ENCODE measurements at regions not wholly inside any gene's neighbourhood (a gene's known extent, or its start where the extent isn't known, plus 50 kb on each side); places are given as distances from the start of the nearest gene placed in this dataset.

- no peak for TF ChIP-seq CTCF (IDR thresholded peaks at IDR 0.05)
- DNase-seq (no peak), ATAC-seq (no peak)
- no peak overlapping the region for H3K4me3 ChIP-seq
- no peaks in the 10 kb centered on the region for H3K9me3 ChIP-seq
- H3K4me1 ChIP-seq (ENCODE audit: low read depth) = no peaks in the 10 kb centered on the region
- intact Hi-C loops (cut with DNase I, micrococcal nuclease) = no loop called here
- H3K36me3 ChIP-seq (ENCODE audit: low read depth) = no peaks in the 10 kb centered on the region
Measured at GRCh38 chr10:59011972-59012632, 164.3 kb upstream of the PHYHIPL start.

GRCh38 chr10:59012839-59013238 lies 163.6 kb upstream of the PHYHIPL start:
- DNase-seq (no peak), ATAC-seq (no peak)

GRCh38 chr10:59016043-59016442 lies 160.4 kb upstream of the PHYHIPL start:
- intact Hi-C loops (cut with DNase I, micrococcal nuclease) = no loop called here

More at GRCh38 chr10:59012839-59013238, 163.6 kb upstream of the PHYHIPL start:
- Histone ChIP-seq H3K9me3 (no peaks in the 10 kb centered on the region), H3K36me3 (ENCODE audit: low read depth) (no peaks in the 10 kb centered on the region), H3K4me3 (no peak overlapping the region), H3K4me1 (ENCODE audit: low read depth) (no peaks in the 10 kb centered on the region)
- intact Hi-C loops (cut with DNase I, micrococcal nuclease) = no loop called here
- no peak for TF ChIP-seq CTCF (IDR thresholded peaks at IDR 0.05)

GRCh38 chr10:59018977-59019376 lies 157.5 kb upstream of the PHYHIPL start:
- Histone ChIP-seq H3K9me3 (no peaks in the 10 kb centered on the region), H3K4me1 (ENCODE audit: low read depth) (no peaks in the 10 kb centered on the region), H3K36me3 (ENCODE audit: low read depth) (no peaks in the 10 kb centered on the region), H3K4me3 (no peak overlapping the region)
- intact Hi-C loops (cut with DNase I, micrococcal nuclease) = no loop called here
- ATAC-seq (no peak), DNase-seq (no peak)
- no peak for TF ChIP-seq CTCF (IDR thresholded peaks at IDR 0.05)

More at GRCh38 chr10:59016043-59016442, 160.4 kb upstream of the PHYHIPL start:
- H3K9me3 ChIP-seq = no peaks in the 10 kb centered on the region
- H3K4me3 ChIP-seq = no peak overlapping the region
- H3K4me1 ChIP-seq (ENCODE audit: low read depth) = no peaks in the 10 kb centered on the region
- no peak for TF ChIP-seq CTCF (IDR thresholded peaks at IDR 0.05)
- DNase-seq = no peak
- no peak for ATAC-seq
- no peaks in the 10 kb centered on the region for H3K36me3 ChIP-seq (ENCODE audit: low read depth)

GRCh38 chr10:59019603-59020002 lies 156.8 kb upstream of the PHYHIPL start:
- DNase-seq (no peak), ATAC-seq (no peak)
- H3K4me3 ChIP-seq = no peak overlapping the region
- intact Hi-C loops (cut with DNase I, micrococcal nuclease) = no loop called here
- TF ChIP-seq CTCF (IDR thresholded peaks at IDR 0.05) = no peak
- H3K36me3 ChIP-seq (ENCODE audit: low read depth) = no peaks in the 10 kb centered on the region
- no peaks in the 10 kb centered on the region for H3K4me1 ChIP-seq (ENCODE audit: low read depth)
- no peaks in the 10 kb centered on the region for H3K9me3 ChIP-seq

GRCh38 chr10:59020502-59020901 lies 155.9 kb upstream of the PHYHIPL start:
- ATAC-seq (no peak), DNase-seq (no peak)
- no peaks in the 10 kb centered on the region for H3K36me3 ChIP-seq (ENCODE audit: low read depth)
- no peak overlapping the region for H3K4me3 ChIP-seq
- TF ChIP-seq CTCF (IDR thresholded peaks at IDR 0.05) = no peak
- H3K9me3 ChIP-seq = no peaks in the 10 kb centered on the region
- intact Hi-C loops (cut with DNase I, micrococcal nuclease) = no loop called here
- H3K4me1 ChIP-seq (ENCODE audit: low read depth) = no peaks in the 10 kb centered on the region
